ENCODE measurements at regions not wholly inside any gene's neighbourhood (a gene's known extent, or its start where the extent isn't known, plus 50 kb on each side); places are given as distances from the start of the nearest gene placed in this dataset.

DNA sequence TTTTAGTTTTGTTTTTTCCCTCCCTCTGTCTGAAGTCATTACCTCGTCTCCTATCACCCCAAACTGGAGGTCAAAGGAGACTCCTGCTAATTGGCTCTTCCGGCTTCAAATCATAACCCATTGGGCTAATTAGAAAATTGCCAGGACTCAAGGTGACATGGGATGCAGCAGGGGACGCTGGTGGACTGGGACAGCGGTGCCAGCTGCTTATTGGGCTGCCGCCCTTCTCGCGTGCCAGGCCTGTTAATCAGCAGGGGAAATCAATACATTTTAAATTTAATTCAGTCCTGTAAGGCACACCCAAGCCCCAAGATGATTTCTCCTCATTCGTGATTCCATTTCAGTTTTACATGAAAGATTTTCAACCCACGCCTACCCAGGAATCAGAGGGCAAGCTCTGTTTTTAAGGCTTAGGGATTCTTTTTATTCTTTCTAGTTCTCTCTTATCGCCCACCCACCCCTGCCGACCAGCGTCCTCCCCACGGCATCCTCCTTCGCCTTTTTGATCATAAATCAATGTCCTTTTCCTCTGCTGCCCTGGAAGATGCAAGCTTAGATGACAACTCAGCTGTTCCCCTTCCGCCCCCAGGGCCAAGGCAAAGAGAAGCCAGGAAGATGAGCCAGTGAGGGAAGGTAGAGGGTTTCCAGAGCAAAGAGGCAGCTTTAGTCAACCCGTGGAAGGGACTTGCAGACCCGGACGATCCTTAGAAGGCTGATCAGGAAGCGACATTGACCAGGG lies 329.6 kb downstream of the UACA start:
- H3K36me3 Mint-ChIP-seq, result peaks cover 0 to 6% of the 10 kb centered on the region in 2 donors
- no peak overlapping the region for H3K27ac Mint-ChIP-seq
- no peak for ATAC-seq
- DNase-seq (ENCODE audit: low spot score in 2 of 2), result peak in 1 of 2 donors; percentile 14
- H3K9me3 Mint-ChIP-seq, result peaks cover 0 to 4% of the 10 kb centered on the region in 2 donors

DNA sequence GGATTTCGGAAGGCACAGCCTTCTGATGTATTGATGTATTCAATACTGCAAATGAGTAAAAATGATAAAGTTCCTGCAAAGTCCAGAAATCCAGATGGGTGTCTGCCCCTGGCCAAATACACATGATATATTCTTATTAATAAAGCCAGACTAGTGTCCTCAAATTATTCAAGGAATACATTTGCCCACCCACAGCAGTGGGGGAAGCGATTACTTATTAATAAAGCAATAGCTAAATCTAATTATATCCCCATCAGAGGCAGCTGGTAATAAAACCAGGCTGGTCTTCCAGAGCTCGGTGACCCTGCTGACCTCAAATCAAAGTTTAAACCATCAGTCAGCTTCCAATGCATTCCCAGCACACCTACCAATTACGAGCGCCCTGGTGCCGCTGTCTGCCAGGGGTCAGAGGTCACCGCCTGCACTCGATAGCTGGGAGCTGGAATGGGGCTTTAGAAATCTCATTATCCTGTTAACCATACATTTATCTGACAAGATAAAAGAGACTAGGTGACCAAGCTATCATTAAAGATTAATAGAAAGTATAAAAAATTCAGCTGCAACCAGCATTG lies 330.3 kb downstream of the UACA start:
- DNase-seq (ENCODE audit: low spot score in 2 of 2), result peak in 1 of 2 donors; percentile 13
- Mint-ChIP-seq H3K9me3 (peaks cover 0 to 11% of the 10 kb centered on the region in 2 donors), H3K36me3 (peaks cover 0 to 13% of the 10 kb centered on the region in 2 donors), H3K27ac (no peak overlapping the region)
- no peak for ATAC-seq

DNA sequence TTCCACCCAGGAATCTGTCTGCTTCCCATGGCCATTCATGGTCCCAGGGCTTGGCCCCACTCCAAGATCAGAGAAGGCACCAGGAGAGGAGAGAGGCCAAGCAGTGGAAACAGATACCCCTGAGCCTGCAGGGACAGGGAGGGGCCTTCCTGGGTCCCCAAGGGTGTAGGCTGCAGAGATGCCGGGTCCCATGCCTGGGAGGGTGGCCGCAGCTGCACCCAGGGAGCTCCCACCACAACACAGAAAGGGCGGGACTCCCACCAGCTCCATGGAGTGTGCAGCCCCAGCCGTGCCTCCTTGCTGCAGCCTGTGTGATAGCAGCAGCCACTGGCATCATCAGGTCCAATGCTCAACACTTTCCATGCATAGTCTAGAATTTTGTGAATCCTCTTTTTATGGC lies 331.5 kb downstream of the UACA start:
- H3K9me3 Mint-ChIP-seq, result peaks cover 0 to 13% of the 10 kb centered on the region in 2 donors
- no peak overlapping the region for H3K27ac Mint-ChIP-seq
- no peak for ATAC-seq
- DNase-seq (ENCODE audit: low spot score in 2 of 2), result peak in 1 of 2 donors; percentile 33
- peaks cover 0 to 15% of the 10 kb centered on the region in 2 donors for H3K36me3 Mint-ChIP-seq

DNA sequence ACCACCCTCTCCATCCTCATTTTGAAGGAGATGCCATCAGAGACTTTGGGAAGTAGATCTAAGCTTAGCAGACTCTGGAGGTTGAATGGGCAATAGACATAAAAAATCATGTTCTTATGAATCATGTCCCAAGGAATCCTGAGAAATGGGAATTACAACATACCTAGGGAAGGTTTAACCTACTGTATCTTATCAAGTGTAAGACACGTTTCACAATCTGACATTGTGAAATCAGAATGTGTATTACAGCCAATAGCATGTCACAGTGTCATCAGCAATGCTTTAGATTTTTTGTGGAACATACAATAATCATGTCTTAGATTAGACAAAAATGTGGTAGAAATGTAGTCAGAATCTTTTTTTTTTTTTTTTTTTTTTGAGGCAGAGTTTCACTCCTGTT lies 332.4 kb upstream of the TLE3 start:
- H3K36me3 Mint-ChIP-seq, result peaks cover 0 to 22% of the 10 kb centered on the region in 2 donors
- no peak for ATAC-seq
- H3K27ac Mint-ChIP-seq, result no peak overlapping the region
- no peak for DNase-seq (ENCODE audit: low spot score in 2 of 2)
- peaks cover 0 to 20% of the 10 kb centered on the region in 2 donors for H3K9me3 Mint-ChIP-seq

DNA sequence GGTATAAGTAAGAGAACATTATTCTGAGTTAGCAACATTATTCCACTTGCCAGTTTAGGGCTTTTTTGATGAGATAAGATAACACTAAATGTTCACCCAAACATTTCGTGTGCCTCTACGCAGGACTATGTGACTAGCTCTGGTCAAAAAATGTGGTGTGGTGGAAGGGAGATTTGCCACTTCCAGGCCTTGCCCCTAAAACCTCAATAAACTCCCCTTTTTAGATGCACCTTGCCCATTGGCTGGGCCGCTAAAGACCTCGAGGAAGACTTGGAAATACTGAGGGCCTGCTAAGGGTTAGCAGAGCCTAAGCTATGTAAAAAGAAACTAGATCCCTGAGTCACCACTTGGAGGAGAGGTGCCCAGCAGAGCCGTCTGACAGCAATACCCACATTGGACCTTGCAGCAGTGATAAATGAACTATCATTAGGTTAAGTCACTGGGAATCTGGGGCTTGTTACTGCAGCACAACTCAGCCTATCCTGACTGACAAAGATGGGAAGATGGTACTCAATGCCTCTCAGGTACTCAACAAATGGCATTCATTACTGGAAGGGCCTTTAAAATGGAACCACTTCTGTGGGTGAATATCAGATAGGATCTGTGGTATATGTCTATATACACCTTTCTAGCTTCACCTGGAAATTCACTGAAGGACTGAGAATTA lies 331.5 kb upstream of the TLE3 start:
- peaks cover 0 to 28% of the 10 kb centered on the region in 2 donors for H3K9me3 Mint-ChIP-seq
- H3K27ac Mint-ChIP-seq, result no peak overlapping the region
- H3K36me3 Mint-ChIP-seq, result peaks cover 4 to 29% of the 10 kb centered on the region in 2 donors
- no peak for ATAC-seq
- no peak for DNase-seq (ENCODE audit: low spot score in 2 of 2)

DNA sequence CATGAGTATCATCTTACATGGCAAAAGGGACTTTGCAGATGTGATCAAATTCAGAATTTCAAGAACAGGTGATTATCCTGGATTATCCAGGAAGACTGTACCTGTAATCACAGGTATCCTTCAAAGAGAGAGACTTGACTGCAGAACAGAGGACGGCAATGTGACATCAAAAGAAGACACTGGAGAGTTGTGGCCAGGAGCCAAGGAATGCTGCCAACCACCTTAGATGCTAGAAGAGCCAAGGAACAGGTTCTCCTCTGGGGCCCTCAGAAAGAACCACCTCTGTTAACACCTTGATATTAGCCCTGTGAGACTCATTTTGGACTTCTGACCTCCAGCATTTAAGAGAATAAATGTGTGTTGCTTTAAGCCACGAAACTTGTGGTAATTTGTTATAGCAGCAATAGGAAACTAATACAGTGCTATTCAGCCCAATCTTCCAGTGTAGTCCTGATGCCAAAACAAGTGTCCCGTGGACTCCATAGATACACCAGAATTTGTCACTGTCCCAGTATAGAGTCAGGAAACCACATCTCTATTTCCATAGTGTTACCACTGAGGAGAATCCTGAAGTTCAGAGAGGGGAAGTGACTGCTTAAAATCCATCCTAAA lies 330.6 kb upstream of the TLE3 start:
- no peak for ATAC-seq
- no peak for DNase-seq (ENCODE audit: low spot score in 2 of 2)
- Mint-ChIP-seq H3K36me3 (peaks cover 4 to 29% of the 10 kb centered on the region in 2 donors), H3K9me3 (peaks cover 0 to 28% of the 10 kb centered on the region in 2 donors), H3K27ac (no peak overlapping the region)

DNA sequence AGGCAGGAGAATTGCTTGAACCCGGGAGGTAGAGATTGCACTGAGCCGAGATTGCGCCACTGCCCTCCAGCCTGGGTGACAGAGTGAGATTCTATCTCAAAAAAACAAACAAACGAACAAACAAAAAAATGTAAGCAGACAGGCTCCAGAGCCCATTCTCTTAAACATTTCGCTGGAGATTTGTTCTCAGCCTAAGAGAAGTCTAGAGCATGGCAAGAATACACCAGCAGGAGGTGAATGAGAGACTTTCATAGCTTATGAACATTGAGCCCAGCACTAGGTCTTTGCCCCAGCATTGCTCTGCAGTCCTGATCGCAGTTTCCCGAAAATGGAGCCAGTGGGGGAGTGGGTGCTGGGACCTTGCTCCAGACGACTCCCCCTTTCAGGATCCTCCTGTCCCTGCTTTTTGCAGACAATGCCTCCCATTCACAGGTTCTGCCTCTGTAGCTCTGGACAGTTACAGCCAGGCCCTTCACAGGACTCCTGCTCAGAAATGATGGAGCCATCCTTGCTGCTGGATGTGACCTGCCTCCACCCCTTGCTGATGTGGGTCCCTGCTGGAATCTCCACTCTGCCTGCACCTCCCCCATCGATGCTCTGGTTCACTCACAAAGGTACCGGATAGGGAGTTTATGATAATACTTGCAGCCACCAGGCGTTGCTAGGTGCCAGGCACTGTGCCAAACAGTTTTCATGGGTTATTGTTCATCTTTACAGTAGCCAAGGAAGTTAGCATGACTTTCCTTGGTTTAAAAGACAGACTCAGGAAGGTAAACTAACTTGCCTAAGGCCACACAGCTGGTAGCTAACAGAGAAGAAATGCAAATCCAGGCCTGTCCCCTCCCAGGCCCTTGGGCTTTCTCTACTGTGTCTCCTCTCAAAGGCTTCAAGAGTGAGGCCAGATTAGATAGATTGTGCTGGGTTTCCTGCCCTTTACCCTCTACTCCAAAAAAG lies 329.7 kb upstream of the TLE3 start:
- peak in 1 of 2 donors; percentile 30 for DNase-seq (ENCODE audit: low spot score in 2 of 2)

DNA sequence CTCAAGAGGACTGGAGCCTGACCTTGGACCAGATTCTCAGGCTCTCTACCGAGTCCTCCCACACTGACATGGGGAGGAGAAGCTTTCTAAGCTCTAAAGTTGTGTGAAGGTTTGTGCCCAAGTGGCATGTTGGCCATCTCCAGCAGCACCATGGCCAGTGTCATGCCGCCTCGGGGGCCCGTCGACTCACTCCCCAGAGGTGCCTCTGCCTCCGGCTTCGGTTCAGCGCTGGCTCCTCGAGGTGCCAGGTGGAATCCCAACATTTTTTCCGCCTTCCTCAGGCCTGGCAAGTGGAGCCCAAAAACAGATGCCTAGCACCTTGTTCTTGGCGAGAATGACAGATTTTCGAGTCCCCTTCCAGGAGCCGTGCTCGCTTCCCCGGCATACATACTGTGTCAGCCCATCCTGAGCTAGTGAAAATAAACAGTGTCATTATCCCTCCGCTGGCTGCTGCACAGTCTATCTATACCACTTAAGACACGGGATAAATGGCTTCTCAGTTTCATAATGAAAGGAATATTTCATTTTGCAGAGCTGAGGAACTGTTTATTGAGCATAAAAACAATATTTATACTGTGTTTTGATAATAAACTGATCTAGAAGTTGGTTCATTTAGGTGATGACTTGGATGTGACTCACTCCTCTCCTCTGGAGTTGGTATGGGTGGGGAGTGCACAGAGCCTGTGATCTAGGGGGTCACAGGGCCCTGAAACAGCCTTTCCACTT lies 328.5 kb upstream of the TLE3 start:
- no peak overlapping the region for H3K27ac Mint-ChIP-seq
- DNase-seq (ENCODE audit: low spot score in 2 of 2) (peak in 1 of 2 donors; percentile 33), ATAC-seq (peak in 1 of 2 donors; percentile 53)
- H3K36me3 Mint-ChIP-seq, result peaks cover 4 to 29% of the 10 kb centered on the region in 2 donors
- peaks cover 0 to 28% of the 10 kb centered on the region in 2 donors for H3K9me3 Mint-ChIP-seq

More for the DNA sequence above, 329.7 kb upstream of the TLE3 start:
- no peak overlapping the region for H3K27ac Mint-ChIP-seq
- peaks cover 4 to 29% of the 10 kb centered on the region in 2 donors for H3K36me3 Mint-ChIP-seq
- H3K9me3 Mint-ChIP-seq, result peaks cover 0 to 28% of the 10 kb centered on the region in 2 donors
- no peak for ATAC-seq

DNA sequence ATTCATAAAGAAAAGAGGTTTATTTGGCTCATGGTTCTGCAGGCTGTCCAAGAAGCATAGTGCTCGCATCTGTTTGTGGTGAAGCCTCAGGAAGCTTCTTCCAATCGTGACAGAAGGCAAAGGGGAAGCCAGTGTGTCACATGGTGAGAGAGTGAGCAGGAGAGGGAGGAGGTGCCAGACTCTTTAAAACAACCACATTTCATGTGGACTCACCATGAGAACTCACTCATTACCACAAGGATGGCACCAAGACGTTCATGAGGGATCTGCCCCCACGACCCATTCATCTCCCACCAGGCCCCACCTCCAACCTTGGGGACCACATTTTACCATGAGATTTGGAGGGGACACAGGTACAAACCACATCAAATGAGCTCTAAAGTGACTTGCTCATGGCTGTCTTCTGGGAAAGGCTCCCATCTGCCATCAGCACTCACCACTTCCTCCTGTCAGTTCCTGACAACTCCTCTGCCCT lies 327.3 kb upstream of the TLE3 start:
- Mint-ChIP-seq H3K27ac (peak overlapping the region in 1 of 2 donors; percentile 56), H3K9me3 (peaks cover 0 to 28% of the 10 kb centered on the region in 2 donors), H3K36me3 (peaks cover 4 to 29% of the 10 kb centered on the region in 2 donors)
- ATAC-seq (peak; percentile 87 to 93), DNase-seq (ENCODE audit: low spot score in 2 of 2) (peak; percentile 23 to 63)

DNA sequence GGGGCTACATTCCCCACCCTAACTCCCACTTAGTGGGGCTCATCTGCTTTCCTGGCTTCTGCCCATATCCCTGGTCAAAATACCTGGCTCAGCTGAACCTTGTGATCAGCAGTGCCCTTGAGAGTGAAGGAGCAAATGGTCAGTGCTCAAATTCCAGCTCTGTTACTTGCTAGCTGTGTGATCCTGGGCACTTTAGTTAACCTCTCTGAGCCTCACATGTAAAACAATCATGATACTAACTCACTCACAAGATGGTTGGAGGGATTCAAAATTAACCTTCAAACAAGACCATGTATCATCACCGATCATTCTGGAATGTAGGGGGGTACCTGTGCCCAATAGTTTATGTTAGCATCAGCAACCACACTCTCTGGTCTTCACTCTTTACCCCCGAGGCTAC lies 325.6 kb upstream of the TLE3 start:
- DNase-seq (ENCODE audit: low spot score in 2 of 2) (no peak), ATAC-seq (no peak)
- Mint-ChIP-seq H3K9me3 (peaks cover 0 to 19% of the 10 kb centered on the region in 2 donors), H3K36me3 (peaks cover 4 to 18% of the 10 kb centered on the region in 2 donors), H3K27ac (no peak overlapping the region)

DNA sequence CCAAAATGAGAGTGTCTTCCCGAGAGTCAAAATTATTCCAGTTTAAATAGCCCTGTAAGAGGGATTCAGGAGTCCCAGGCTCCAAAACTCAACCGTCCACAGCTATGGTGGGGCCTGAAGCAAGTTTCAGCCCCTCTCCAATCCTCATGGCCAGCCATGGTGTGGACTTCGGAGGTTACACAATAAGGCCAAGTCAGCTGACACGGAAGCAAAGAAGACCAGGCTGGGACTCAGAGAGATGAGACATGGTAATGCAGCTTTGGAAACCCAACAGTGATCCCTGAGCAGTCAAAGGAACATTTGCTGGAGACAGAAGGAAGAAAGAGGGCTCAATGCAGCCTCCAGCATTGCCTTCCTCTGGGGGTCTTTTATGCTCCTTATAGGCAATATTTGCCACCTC lies 324.6 kb upstream of the TLE3 start:
- peaks cover 4 to 14% of the 10 kb centered on the region in 2 donors for H3K36me3 Mint-ChIP-seq
- peaks cover 0 to 15% of the 10 kb centered on the region in 2 donors for H3K9me3 Mint-ChIP-seq
- ATAC-seq, result no peak

DNA sequence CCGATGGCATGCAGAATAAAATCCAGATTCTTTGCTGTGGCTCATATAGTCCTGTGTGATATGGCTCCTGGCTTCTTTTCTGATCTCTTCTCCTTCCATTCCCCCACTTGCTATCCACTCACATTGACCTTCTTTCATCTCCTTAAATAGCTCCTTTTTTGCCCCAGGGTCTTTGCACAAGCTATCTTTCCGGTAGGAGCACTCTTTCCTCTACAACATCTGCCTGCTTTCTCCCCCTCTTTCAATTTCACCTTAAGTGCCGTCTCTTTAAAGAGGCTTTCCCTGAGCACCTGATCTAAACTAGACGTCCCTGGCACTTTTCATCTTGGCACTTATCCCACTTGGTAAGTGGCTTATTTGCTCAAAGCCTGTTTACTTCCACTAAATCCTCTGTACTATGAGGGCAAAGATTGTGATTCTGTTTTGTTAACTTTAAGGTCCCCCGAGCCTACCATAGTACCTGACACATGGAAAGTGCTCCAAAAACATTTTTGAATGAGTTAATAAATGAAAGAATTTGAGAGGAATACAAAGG lies 323.3 kb upstream of the TLE3 start:
- no peak overlapping the region for H3K27ac Mint-ChIP-seq
- ATAC-seq (no peak), DNase-seq (ENCODE audit: low spot score in 2 of 2) (no peak)
- H3K9me3 Mint-ChIP-seq, result peaks cover 0 to 15% of the 10 kb centered on the region in 2 donors
- peaks cover 6 to 14% of the 10 kb centered on the region in 2 donors for H3K36me3 Mint-ChIP-seq

More for the DNA sequence above, 324.6 kb upstream of the TLE3 start:
- DNase-seq (ENCODE audit: low spot score in 2 of 2), result no peak
- no peak overlapping the region for H3K27ac Mint-ChIP-seq

DNA sequence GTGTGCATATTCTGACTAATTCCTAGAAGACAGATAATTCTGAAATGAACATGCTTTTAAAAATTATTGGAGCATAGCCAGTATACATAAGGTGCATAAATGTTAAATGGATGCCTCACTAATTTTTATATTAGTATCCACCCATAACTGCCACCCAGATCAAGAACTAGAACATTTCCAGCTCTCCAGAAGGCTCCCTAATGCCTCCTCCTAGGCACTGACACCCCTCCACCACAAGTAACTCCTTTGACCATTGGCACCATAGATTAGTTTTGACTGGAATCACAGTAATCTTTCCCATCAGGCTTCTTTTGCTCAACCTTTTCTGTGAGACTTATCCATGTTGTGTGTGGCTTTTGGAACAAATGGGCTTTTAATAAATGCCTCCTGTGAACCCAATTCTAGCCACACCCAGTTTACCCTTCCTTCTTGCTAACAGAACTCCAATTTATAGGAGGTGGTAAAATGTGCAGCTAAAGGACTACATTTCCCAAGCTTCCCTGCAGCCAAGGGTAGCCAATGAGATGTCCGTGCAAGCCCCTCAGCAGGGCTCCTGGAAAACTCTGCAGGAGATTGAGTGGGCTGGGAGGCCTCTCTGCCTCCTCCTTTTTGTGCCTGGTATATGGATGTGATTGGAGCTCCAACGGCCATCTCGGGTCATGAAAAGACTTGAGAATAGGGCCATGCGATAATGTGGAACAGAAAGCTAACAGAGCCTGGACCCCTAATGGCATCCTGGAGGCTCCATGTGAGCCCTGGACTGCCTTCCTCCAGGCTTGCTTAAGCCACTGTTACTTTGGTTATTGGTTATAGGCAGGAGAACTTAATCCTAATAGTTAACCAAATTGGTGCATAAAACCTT lies 322.6 kb upstream of the TLE3 start:
- Mint-ChIP-seq H3K9me3 (peaks cover 0 to 10% of the 10 kb centered on the region in 2 donors), H3K36me3 (peaks cover 8 to 9% of the 10 kb centered on the region in 2 donors), H3K27ac (no peak overlapping the region)
- no peak for DNase-seq (ENCODE audit: low spot score in 2 of 2)
- ATAC-seq, result no peak

DNA sequence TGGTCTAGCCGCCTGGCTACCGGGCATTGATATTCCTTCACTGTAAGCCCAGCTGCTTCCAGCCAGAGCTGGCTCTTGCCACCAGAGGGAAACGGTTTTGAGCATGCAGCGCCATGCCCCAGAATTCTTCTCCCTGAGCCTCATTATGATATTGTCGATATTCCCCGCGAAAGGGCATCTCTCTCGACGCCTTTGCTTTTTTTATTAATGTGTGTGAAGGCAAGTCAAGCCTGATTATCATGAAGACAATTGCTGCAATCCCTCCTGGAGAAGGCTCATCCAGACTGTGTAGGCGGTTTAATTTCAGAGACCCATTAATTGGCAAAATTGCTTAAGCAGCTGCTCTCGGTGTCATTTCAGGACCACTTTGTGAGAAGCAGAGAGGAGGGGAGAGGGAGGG lies 321.2 kb upstream of the TLE3 start:
- Mint-ChIP-seq H3K9me3 (no peaks in the 10 kb centered on the region), H3K27ac (no peak overlapping the region), H3K36me3 (peaks cover 0 to 5% of the 10 kb centered on the region in 2 donors)
- no peak for DNase-seq (ENCODE audit: low spot score in 2 of 2)
- no peak for ATAC-seq
